Right atrium auricular region (tissue), 2 donors: ENCODE measurements at regions not wholly inside any gene's neighbourhood (a gene's known extent, or its start where the extent isn't known, plus 50 kb on each side); places are given as distances from the start of the nearest gene placed in this dataset.

ENCODE experiments used
- DNase-seq: peaks from one replicate; pipeline ENCODE4 v3.0.0-alpha.2; 2019; ENCODE audit warnings: low spot score
- H3K27ac ChIP-seq, 2 donors: fragments of 200-600 bp; sonication (generic); 1 replicate in 1 of 2; 2 replicates in 1 of 2; pipeline ENCODE4 v1.5.1; 2016 to 2019
- H3K27me3 ChIP-seq, 2 donors: fragments of 200-600 bp; sonication (generic); one replicate each; pipeline versions ENCODE4 v1.5.1 to v1.6.0; 2017 to 2019
- H3K36me3 ChIP-seq: fragments of 200-600 bp; sonication (generic); one replicate; pipeline ENCODE4 v1.5.1; 2016
- H3K4me1 ChIP-seq, 2 donors: fragments of 200-600 bp; sonication (generic); one replicate each; pipeline versions ENCODE4 v1.5.1 to v1.6.0; 2017 to 2019
- H3K4me3 ChIP-seq, 2 donors: fragments of 200-600 bp; sonication (generic); 1 replicate in 1 of 2; 2 replicates in 1 of 2; pipeline ENCODE4 v1.5.1; 2017 to 2019; ENCODE audit warnings: mild to moderate bottlenecking in 1 of 2, moderate library complexity in 1 of 2
- H3K9me3 ChIP-seq, 2 donors: fragments of 200-600 bp; sonication (generic); one replicate each; pipeline ENCODE4 v1.5.1; 2019
- CTCF ChIP-seq, 2 donors: fragments of 200-600 bp; sonication (generic); IDR thresholded peaks; one replicate each; pipeline ENCODE4 v1.5.1; 2019; ENCODE audit warnings: antibody characterized with exemption in 2 of 2

GRCh38 chr16:62882552-62883221 lies 846.4 kb upstream of the CDH8 start:
- no peaks in the 10 kb centered on the region for H3K4me1 ChIP-seq
- no peaks in the 10 kb centered on the region for H3K9me3 ChIP-seq
- H3K4me3 ChIP-seq, result no peak overlapping the region
- H3K36me3 ChIP-seq, result no peaks in the 10 kb centered on the region
- H3K27ac ChIP-seq, result no peak overlapping the region
- no peak for DNase-seq
- TF ChIP-seq CTCF (IDR thresholded peaks at IDR 0.05), result no peak
- H3K27me3 ChIP-seq, result no peaks in the 10 kb centered on the region

- no peak overlapping the region for H3K27ac ChIP-seq
- H3K36me3 ChIP-seq, result no peaks in the 10 kb centered on the region
- no peak for TF ChIP-seq CTCF (IDR thresholded peaks at IDR 0.05)
- no peak for DNase-seq
- H3K27me3 ChIP-seq, result no peaks in the 10 kb centered on the region
- no peaks in the 10 kb centered on the region for H3K9me3 ChIP-seq
- no peak overlapping the region for H3K4me3 ChIP-seq
- no peaks in the 10 kb centered on the region for H3K4me1 ChIP-seq
Measured at GRCh38 chr16:62876133-62876532, 839.9 kb upstream of the CDH8 start.

- no peak overlapping the region for H3K4me3 ChIP-seq
- DNase-seq, result no peak
- no peaks in the 10 kb centered on the region for H3K9me3 ChIP-seq
- H3K27me3 ChIP-seq, result no peaks in the 10 kb centered on the region
- no peaks in the 10 kb centered on the region for H3K4me1 ChIP-seq
- no peaks in the 10 kb centered on the region for H3K36me3 ChIP-seq
- TF ChIP-seq CTCF (IDR thresholded peaks at IDR 0.05), result no peak
- H3K27ac ChIP-seq, result no peak overlapping the region
Measured at GRCh38 chr16:62872339-62872738, 836.1 kb upstream of the CDH8 start.

GRCh38 chr16:62870554-62870953 lies 834.3 kb upstream of the CDH8 start:
- Histone ChIP-seq H3K4me1 (no peaks in the 10 kb centered on the region), H3K36me3 (no peaks in the 10 kb centered on the region), H3K9me3 (no peaks in the 10 kb centered on the region), H3K4me3 (no peak overlapping the region), H3K27ac (no peak overlapping the region), H3K27me3 (no peaks in the 10 kb centered on the region)
- TF ChIP-seq CTCF (IDR thresholded peaks at IDR 0.05), result no peak
- no peak for DNase-seq

- H3K36me3 ChIP-seq, result no peaks in the 10 kb centered on the region
- TF ChIP-seq CTCF (IDR thresholded peaks at IDR 0.05), result no peak
- no peak overlapping the region for H3K4me3 ChIP-seq
- H3K27me3 ChIP-seq, result no peaks in the 10 kb centered on the region
- H3K4me1 ChIP-seq, result no peaks in the 10 kb centered on the region
- no peak for DNase-seq
- no peak overlapping the region for H3K27ac ChIP-seq
- H3K9me3 ChIP-seq, result no peaks in the 10 kb centered on the region
Measured at GRCh38 chr16:62869837-62870236, 833.6 kb upstream of the CDH8 start.

GRCh38 chr16:62863139-62863538 lies 826.9 kb upstream of the CDH8 start:
- DNase-seq, result no peak
- no peaks in the 10 kb centered on the region for H3K36me3 ChIP-seq
- H3K4me3 ChIP-seq, result no peak overlapping the region
- no peaks in the 10 kb centered on the region for H3K4me1 ChIP-seq
- H3K27me3 ChIP-seq, result no peaks in the 10 kb centered on the region
- H3K27ac ChIP-seq, result no peak overlapping the region
- no peak for TF ChIP-seq CTCF (IDR thresholded peaks at IDR 0.05)
- no peaks in the 10 kb centered on the region for H3K9me3 ChIP-seq
